IPS-18c (cell line): ENCODE measurements at regions not wholly inside any gene's neighbourhood (a gene's known extent, or its start where the extent isn't known, plus 50 kb on each side); places are given as distances from the start of the nearest gene placed in this dataset.

Experiments used
- H3K4me3 ChIP-seq: 2 replicates; pipeline ENCODE4 v1.7.0; 2013; ENCODE audit warnings: low read depth, mild to moderate bottlenecking, low read length, moderate library complexity; ENCODE audit not compliant: insufficient read depth
- H3K9me3 ChIP-seq: one replicate; pipeline ENCODE4 v1.6.1; 2013; ENCODE audit warnings: mild to moderate bottlenecking, low read length, moderate library complexity; ENCODE audit not compliant: control insufficient read depth, insufficient read depth

- H3K4me3 ChIP-seq = no peak overlapping the region
- H3K9me3 ChIP-seq = no peaks in the 10 kb centered on the region
Observed at GRCh38 chr12:98409548-98409947, 105.8 kb upstream of the TMPO start.

GRCh38 chr12:98410356-98410755, 105.0 kb upstream of the TMPO start:
- Histone ChIP-seq H3K9me3 (no peaks in the 10 kb centered on the region), H3K4me3 (no peak overlapping the region)

DNA sequence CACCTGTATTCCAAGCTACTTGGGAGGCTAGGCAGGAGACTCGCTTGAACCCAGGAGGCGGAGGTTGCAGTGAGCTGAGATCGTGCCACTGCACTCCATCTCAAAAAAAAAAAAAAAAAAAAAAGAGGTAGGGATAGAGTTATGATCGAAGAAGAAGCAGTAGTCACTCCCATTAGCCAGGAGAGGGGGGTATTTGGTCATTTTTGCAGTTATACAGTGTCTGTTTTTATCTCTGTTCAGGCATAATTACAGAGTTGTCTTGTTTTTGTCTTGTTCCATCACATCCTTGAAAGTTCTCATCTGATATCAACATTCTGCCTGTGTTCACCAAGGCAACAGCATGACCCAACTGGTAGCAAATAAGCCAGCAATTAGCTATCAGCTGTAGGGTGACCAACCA, 98.5 kb upstream of the TMPO start:
- H3K4me3 ChIP-seq = no peak overlapping the region
- no peaks in the 10 kb centered on the region for H3K9me3 ChIP-seq

GRCh38 chr12:98417266-98417665, 98.1 kb upstream of the TMPO start:
- H3K9me3 ChIP-seq = no peaks in the 10 kb centered on the region
- H3K4me3 ChIP-seq = no peak overlapping the region

GRCh38 chr12:98418357-98419075, 96.9 kb upstream of the TMPO start:
- Histone ChIP-seq H3K9me3 (no peaks in the 10 kb centered on the region), H3K4me3 (no peak overlapping the region)

DNA sequence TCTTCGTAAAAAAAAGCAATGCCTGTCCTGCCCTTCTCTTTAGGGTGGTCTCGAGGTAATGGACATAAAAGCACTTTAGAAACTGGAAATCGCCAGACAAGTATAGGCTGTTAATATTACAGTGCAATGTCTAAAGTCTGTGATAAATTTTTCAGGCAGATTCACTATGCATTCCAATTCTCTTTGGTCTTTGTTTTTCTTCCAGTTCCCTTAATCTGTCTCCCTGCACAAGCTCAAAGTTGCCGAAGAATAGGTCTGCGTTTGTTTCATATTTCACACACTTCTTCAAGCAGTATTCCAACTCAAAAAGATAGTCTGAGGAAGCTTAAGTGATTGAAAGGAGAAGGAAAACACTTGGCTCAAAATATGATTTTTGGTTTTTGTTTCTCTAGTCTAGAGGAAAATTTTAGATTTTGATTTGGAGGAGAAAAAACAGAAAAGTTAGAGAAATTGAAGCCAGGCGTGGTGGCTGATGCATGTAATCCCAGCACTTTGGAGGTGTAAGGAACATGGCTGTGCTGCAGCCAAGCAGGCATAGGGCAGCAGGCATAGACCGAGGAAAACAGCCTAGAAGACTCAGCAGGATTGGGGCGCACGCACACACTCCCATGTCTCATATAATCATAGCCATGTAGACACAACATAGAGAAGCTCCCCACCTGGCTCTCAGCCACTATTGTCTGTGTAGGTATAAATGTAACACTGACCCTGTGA, 96.2 kb upstream of the TMPO start:
- Histone ChIP-seq H3K9me3 (no peaks in the 10 kb centered on the region), H3K4me3 (no peak overlapping the region)

DNA sequence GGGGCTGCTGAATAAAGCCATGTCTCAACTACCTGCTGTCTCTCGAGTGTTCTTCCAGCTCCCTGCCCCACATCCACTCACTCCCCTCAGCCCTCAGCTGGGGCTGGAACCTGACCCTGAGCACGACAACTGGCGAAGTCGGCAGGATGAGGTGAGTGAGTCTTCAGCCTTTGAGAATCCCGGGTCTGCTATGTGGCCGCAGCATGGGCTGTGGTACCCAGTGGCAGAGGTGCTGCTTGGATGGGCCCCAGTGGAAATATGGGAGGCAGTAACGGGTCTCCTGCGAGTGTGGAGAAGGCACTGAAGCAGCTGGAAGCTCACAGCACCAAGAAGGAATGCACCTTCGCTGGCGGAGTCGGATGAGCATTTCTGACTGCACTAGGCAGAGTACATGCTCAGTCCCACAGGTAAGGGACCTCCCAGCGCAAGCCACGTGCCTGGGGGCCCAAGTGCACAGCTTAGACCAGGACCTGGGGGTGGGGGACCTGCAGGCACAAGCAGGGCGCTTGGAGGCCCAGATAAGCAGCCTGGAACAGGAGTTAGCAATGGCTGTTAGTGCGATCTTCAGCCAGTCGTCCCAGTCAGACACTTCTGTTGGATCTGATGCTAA, 95.5 kb upstream of the TMPO start:
- H3K4me3 ChIP-seq = no peak overlapping the region

GRCh38 chr12:98420461-98420860, 94.9 kb upstream of the TMPO start:
- Histone ChIP-seq H3K4me3 (no peak overlapping the region), H3K9me3 (no peaks in the 10 kb centered on the region)

More for the DNA sequence above, 95.5 kb upstream of the TMPO start:
- no peaks in the 10 kb centered on the region for H3K9me3 ChIP-seq

- no peaks in the 10 kb centered on the region for H3K9me3 ChIP-seq
- no peak overlapping the region for H3K4me3 ChIP-seq
Observed at GRCh38 chr12:98421316-98421715, 94.1 kb upstream of the TMPO start.

DNA sequence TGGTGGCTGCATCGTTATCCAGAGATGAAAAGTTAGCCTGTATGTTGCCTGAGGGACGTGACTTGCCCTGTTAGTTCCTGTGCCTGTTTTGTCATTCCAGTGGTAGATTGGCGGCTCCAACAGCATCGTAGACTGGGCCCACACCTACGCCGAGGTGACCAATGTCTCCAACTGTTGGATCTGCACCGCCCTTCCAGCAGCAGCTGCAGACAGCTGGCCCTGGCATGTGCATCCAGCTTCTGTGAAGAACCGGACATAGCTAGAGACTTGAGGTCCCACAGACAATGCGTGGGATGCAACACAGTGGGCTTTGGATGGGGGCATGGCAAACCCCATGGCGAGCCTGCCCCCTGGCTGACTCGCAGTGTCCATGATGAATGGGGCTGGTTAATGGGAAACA, 93.0 kb upstream of the TMPO start:
- Histone ChIP-seq H3K9me3 (no peaks in the 10 kb centered on the region), H3K4me3 (no peak overlapping the region)

DNA sequence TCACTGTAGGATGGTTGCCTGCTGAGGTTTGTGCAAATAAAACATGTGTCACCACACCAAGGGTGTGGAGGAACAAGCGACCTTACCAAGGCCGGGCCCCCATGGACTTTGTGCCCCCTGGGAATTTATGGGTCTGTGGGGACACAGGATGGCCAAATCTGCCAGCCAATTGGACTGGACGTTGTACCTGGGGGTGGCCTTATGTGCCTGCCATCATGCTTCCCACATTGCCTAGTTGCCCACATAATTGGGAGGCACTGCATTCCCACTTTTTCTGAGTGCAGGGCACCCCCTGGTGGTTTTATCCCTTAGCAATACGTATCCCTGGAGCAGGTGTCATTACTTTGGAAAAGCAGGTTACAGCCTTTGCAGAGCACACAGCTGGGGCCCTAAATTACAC, 92.6 kb upstream of the TMPO start:
- Histone ChIP-seq H3K4me3 (no peak overlapping the region), H3K9me3 (no peaks in the 10 kb centered on the region)

GRCh38 chr12:98423963-98424362, 91.4 kb upstream of the TMPO start:
- no peak overlapping the region for H3K4me3 ChIP-seq
- no peaks in the 10 kb centered on the region for H3K9me3 ChIP-seq

DNA sequence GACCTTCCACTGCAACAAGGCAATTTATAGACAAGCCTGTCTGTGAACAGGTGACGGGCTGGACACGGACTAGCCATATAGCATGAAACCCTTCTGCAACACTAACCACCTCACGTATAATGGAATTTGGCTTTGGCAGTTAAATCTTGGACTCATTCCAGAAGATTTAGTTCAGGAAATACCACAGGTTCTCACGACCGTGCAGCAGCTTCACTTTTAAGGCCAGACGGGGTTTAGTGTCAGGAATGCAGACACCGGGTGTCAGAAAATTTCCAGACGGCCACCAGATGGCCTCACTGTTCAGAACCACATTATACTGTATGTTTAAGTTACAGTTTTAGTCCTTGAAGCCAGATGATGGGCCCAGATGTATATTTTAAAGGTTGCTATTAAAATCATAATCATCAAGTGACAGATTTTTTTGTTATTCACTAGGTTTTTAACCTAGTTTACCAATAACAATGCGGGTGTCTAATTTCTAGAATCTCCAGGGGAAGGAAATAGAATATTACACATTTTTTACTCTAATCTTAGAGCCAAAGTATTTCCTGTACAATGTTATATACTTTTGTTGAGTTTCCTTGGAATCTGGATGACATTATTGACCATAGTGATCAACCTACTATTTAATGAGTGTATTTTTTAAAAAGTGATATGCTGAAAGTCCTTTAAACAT, 90.5 kb upstream of the TMPO start:
- Histone ChIP-seq H3K9me3 (no peaks in the 10 kb centered on the region), H3K4me3 (no peak overlapping the region)

GRCh38 chr12:98425859-98426258, 89.5 kb upstream of the TMPO start:
- H3K9me3 ChIP-seq = no peaks in the 10 kb centered on the region
- no peak overlapping the region for H3K4me3 ChIP-seq

- no peaks in the 10 kb centered on the region for H3K9me3 ChIP-seq
- H3K4me3 ChIP-seq = no peak overlapping the region
Observed at GRCh38 chr12:98431089-98431488, 84.3 kb upstream of the TMPO start.

- no peaks in the 10 kb centered on the region for H3K9me3 ChIP-seq
- H3K4me3 ChIP-seq = no peak overlapping the region
Observed at GRCh38 chr12:98437166-98437565, 78.2 kb upstream of the TMPO start.

DNA sequence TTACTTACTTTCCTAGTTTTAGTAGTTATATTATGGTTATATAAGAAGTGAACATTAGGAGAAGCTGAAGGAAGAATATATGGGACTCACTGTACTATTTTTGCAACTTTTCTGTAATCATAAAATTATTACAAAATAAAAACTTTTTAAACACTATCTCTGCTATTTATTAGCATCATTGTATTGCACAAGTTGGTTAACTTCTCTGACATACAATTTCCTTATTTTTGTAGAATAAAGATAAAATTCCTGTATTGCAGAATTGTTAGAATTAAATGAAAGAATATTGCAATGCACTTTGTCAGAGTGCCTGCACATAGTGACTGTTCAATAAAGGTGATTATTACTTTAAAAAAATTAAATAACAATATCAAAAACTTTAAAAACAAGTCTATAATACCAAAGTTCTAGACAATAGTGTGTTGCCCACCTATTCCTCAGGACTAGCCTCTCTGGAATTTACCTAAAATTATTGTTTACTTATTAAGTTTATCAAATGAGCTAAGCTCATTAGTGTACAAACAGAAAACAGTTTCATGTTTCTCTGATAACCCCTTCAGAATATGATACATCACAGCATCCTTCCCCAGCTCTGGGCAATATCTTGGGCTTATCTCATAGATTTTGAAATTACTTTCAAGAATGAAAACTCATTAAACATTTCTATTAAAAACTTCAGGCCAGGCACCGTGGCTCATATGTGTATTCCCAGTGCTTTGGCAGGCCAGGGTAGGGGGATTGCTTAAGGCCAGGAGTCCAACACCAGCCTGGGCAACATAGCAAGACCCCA, 77.4 kb upstream of the TMPO start:
- no peak overlapping the region for H3K4me3 ChIP-seq
- H3K9me3 ChIP-seq = no peaks in the 10 kb centered on the region
